NCI-H510A treated with DMSO at 0.1 percent for 48 hours (cell line): ENCODE measurements at regions not wholly inside any gene's neighbourhood (a gene's known extent, or its start where the extent isn't known, plus 50 kb on each side); places are given as distances from the start of the nearest gene placed in this dataset.
"Not testable (repeated sequence)": the region's sequence is repeated elsewhere in the genome, so short reads cannot be mapped to it uniquely, and the experiment has no call there.

Experiments
- DNase-seq: peaks from one replicate; lab custom pipeline; 2025; lab: John Stamatoyannopoulos, UW

DNA sequence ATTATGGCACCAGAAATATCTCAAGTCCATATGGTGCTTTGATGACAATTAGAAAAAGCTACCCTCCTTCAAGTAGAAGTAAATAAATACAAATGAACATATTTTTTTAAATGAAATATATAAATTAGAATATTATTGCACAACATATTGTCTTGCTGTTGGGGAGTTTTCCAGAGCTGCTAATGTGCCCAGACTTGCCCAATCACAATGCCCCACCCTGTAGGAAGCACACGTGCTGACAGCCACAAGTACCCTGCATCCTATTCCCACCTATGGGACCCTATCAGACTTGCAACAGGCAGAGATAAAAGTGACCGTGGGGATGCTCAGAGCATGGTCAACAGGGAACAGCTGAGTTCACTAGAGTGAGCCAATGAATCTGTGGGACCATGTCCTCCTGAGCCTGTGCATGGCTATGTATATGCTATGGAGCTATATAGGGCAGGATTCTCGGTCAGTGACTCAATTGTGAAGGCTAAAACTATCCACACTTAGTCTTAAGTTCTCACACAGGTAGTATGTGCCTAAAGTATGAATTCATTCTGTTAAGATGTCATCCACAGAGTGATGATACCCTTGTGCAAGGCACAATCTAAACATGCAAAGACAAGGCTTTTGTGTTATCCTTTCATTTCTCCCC lies 336.0 kb downstream of the HGF start:
- no peak for DNase-seq

- no peak for DNase-seq
Observed at GRCh38 chr7:81433206-81433605, 336.6 kb downstream of the HGF start.

DNA sequence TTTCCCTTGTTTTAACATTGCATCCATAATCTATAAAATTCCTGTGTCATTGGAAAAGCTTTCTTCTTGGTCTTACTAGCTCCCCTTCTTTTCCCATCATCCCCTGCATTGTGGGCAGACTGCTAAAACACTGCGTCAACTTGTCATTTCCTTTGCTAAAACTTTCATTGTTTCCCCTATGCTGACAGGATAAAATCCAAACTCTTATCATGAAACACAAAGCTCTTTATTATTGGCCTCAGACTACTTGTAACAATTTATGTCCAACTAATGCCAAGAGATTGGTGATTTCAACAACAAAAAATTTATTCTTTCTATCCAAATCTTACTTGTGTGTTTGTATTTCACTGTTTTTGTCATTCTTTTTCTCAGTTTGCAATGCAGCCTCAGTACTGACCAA lies 339.1 kb downstream of the HGF start:
- DNase-seq, result no peak

DNA sequence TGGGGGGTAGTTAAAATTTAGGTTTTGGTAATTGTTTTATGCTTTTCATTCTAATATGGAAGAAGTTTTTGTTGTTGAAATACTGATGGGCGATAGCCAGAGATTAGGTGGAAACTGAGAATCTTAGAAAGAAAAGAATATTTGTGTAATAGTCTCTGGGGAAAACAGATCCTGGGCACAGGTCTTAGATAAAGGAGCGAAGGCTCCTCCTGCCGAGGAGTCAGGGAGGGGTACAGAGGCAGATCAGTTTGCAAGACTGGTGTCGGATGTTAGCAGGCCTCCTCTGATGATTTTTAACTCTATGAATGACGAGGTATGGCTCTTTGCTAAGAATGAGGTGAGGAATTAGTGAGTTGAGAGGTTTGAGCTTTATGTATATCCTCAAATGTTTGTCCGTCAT lies 339.7 kb downstream of the HGF start:
- DNase-seq, result no peak

DNA sequence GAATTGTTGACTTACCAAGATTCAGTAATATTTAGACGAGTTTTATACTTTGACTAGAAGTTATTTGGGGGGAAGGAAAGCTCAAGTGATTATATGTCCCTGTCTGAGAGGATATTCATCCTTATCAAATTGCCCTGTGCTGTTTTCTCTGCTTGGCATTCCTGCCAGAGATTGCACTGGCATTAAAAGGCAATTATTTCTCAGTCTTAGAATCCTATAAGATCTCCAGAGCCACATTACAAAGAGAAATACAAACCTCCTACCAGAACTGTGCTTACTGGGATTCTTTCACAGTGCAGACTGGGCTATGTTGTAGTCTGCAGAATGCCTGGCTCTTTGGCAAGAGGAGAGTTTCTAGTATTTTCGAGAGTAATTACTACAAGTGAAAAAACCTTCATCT lies 342.4 kb downstream of the HGF start:
- no peak for DNase-seq

DNA sequence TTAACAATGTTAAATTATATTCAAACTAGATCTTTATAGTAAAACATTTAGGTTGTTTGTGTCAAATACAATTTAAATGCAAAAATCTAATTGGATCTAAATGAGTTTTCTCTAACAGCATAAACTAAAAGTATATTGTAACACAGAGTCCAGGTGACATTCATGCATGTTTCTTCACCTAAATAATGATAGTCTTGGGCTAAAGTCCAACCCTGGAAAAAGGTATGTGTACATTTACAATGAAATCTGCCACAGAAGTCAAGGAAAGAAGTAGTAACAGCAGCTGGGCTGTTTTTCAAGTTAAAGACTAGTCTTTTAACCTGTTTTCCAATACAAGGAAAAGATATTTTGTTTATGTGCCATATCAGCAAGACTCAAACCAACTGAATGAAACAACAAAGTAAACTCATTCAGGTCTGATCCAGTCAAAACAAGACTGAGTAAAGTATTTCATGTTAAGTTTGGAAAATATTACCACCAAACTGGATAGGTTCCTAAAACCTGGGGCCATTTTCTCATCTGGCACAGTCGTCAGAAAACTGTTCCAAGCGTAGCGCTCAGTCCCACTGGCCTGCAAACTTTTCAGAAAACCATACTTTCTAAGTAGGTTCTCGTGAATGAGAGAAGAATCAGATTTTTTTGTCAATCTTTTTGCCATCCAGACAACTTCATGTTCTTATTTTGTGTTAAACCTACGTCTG lies 349.2 kb downstream of the HGF start:
- no peak for DNase-seq

DNA sequence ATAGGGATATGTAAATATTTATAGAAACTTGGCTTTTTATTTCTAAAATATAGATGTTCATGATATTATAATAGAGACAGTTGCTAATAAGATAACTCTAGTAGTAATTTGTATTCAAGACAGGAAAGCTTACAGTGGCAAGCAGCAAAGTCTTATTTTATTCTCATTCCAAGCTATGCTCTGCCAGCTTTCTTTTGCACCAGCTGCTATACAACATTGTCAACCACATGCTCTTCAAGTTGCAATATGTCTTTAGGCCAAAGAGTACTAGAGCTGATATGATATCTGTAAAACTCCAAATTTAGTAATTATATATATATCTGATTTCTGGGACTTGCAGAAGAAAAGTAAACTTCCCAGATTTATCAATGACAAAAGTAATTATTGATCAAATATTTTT lies 350.1 kb downstream of the HGF start:
- no peak for DNase-seq

DNA sequence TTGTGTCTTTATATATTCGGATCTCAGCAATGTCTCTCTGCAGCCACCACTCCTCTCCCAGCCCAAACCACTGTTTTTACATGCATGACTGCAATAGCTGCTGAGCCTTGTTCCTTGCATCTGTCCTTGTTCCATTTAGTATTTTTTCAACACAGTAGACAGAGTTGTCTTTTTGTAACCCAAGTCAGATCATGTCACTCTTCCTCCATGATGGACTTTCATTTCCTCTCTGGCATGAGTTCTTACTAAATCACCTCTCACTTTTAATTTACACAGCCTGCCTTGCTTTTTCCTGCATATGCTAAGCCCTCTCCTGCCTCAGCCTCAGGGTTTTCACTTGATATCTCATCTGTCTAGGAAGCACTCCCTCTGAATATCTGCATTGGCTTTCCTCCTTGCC lies 353.2 kb downstream of the HGF start:
- no peak for DNase-seq

DNA sequence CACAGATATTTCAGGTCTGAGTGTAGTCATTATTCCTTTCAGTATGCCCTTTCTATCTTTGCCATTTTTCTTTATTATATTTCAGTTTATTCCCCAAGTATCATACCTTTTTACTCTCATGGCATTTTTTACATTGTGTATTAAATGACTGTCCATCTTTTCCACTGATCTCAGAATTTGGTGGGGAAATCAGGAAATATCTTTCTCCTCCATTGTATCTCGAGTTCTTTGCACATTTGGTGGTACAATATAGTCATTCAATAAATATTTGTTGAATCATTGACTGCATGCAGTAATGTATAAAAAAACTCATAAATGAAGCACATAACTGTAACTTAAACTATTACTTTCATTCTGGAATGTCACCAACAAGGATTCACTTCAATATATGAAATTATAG lies 354.7 kb downstream of the HGF start:
- DNase-seq, result no peak

- no peak for DNase-seq
Observed at GRCh38 chr7:81414411-81414810, 355.4 kb downstream of the HGF start.

DNA sequence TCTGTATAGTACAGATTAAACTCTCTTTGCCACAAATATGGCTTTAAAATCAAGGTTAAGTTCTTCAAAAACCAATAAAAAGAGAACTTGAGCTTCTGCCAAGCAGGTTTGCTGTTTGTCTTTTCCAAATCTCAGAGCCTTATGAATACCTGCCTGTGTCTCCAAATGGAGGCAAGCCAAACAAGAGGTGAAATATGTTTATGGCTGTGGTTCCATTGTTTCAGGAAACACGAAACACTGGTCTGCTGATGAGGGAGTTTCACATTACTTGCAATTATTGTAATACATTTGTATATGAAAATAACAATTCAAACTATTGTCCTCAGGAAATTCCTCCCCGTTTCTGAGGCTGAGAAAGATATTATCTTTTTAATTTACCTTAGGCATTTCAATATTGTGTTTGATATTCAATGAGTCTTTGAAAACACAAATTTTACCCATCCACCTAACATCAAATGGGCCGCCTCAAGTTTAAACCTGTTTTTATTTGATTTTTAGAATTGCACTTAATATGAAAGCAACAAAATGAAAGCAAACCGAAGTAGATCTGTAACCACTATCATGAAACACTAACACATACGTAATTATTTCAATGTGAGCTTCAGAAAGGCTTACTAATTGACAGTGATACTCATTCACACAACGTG lies 359.3 kb downstream of the HGF start:
- no peak for DNase-seq

DNA sequence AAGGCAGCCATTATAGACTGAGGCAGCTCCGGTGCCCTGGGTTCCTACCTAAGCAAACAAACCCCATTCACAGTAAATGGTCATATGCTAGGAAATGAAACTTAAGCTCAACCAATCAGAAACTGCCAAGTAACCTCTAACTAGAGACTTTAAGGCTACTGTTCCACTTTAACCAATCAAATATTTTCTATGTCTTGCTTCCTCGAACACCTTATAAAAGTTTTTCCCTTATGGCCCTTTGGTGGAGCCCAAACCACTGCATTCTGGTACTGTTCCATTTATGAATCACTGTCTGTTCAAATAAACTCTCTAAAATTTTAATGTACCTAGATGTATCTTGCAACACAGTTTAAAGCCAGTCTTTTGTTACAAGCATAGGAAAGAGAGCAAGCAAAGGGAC lies 361.1 kb downstream of the HGF start:
- DNase-seq, result no peak

DNA sequence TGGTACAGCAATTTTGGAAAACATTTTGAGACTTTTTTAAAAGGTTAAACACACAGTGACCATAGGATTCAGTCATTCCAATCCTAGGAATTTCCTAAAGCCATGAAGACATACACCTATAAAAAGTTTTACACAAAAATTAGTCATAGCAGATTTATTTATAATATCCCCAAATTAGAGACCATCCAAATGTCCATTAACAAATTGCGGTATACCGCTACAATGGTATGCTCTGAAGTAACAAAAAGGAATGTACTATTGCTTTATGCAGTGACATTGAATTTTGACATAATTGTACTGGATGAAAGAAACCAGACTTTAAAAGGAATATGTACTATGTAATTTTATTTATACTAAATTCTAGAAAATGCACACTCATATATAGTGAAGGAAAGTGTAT lies 362.8 kb downstream of the HGF start:
- DNase-seq, result no peak

GRCh38 chr7:81404669-81405068 lies 365.2 kb downstream of the HGF start:
- no peak for DNase-seq

DNA sequence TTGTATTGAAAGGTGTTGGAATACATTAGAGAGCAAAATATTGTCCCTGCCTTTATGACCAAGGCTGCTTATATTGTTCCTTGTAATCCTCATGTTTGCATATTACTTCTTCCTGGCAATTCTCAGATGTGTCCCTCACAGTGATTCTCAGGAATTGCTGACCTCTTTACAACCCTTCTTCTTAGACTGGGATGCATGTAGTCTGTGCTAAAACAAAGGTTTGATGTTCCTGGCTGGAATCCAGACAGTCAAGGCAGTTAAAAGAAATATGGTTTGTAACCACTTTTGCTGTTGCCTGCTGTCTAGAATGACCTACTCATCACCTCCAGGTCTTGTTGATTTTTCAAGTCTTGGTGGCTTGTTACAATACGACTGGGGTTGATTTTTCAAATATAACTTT lies 367.6 kb downstream of the HGF start:
- DNase-seq, result no peak

GRCh38 chr7:81399471-81399870 lies 370.4 kb downstream of the HGF start:
- no peak for DNase-seq

DNA sequence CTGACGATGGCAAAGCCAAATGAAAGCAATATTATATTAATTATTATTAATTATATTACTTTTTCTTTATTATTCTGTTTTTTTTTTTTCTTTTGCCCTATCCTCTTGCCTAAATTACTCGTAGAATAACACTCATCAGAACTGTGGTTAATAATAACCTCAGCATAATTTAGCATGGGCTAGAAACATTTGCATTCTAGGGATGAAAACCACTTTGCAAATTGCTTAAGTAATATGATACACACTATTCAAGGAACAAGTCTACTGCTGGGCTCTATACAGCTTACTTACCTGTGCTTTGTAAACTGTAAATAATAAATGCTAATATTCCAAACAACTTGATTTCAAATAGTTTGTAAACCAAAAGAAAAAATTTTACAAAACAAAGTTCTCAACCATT lies 375.8 kb downstream of the HGF start:
- DNase-seq, result no peak

DNA sequence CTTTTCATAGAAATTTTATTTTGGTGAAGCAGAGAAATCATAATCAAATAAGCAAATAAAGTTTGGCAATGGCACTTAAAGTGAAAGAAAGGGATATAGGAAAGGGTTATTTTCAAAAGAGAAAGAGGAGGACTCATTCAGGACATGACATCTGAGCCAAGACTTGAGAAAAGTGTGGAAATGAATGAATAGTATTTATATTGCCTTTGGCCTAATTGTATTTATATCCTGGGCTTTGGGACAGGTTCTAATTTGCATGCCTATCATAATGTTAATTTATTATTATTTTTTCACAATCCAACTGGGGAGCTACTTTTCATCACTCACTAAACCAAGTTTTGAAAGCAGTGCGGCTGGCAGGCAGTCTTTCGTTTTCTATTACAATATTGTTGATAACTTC lies 376.8 kb downstream of the HGF start:
- no peak for DNase-seq

- no peak for DNase-seq
Observed at GRCh38 chr7:81385370-81385769, 384.5 kb downstream of the HGF start.

DNA sequence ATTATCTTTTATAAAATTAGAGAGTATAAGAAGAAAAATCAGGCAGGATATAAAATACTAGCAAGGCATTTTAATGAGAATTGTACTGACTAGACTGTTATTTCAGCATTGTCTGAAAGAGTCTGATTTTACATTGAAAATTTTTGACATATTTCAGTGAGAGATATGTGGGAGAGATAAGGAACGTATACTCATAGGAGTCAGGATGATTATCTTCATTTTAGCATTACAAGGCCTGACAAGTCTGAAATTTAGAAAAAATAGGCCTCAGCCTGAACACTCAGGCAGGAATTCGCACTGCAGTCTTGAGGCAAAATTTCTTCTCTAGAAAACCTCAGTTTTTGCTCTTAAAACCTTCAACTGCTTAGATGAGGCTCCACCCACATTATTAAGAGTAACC lies 386.0 kb downstream of the HGF start:
- no peak for DNase-seq

- not testable (repeated sequence) for DNase-seq
Observed at GRCh38 chr7:81374641-81375040, 395.2 kb downstream of the HGF start.

DNA sequence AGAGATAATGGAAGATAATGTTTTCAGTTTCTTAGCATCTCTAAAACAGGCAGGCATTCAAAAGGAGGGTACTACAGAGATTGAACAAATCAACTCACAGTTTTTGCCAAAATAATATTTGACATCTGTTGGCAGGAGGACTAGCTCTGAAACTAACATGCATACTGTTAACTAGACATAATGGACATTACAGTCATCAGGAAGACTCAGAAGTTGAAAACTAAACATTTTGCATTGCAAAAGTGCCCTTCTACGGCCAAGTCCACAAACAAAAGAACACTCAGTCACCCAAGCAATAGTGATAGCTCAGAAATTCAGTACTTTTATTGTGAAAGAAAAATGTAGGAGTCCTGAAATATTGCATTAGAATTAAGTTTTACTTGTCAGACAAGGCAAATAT lies 399.0 kb downstream of the HGF start:
- DNase-seq, result no peak

DNA sequence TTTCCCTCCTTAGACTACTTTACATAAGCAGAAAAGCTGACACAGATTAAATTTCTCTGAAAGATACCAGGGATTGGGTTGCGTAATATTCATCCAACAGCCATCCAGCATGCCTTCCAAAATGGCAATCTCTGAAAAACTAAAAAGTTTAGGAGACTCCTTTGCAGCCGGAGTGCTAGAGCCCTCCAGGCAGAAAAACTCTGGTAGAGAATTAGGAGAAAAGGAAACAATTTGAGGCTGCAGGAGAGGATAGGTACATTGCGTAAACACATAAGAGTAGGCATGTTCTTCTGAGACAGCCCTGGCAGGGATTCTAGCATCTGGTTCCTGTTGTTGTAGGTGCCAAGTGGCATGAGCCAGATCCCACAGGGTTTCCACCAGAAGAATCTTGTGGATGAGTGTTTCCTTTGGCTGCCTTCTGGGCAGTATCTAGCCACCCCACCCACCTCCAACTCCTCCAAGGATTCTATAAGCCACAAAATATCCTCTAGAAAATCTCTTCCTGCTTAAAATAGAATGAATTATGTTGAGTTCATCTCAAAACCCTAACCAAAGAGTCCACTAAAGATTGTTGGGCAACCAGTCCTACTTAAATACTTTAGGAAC lies 402.4 kb downstream of the HGF start:
- no peak for DNase-seq
